ENCODE measurements at regions not wholly inside any gene's neighbourhood (a gene's known extent, or its start where the extent isn't known, plus 50 kb on each side); places are given as distances from the start of the nearest gene placed in this dataset.

DNA sequence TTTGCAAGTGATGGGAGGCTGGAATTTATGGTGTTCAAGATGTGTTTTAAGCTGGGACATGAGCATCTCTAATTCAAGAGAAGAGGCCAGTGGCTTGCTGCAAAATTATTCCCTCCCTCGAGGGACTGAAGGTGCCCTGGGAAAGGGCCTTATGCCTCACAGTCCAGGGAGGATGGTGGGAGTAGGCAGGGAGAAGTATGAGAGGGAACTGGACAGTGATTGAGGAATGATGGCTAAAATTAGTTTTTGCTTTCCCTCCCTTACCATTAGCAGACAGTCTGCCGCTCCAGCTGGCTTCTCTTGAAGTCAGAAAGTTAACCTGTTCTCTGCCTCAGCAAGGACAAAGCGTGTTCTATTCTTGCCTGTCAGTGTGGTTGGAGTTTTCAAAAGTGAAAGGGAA is 139.8 kb upstream of the SEMA6D start:
- H3K36me3 ChIP-seq (ENCODE audit: control insufficient read depth in 3 of 3, insufficient read depth in 3 of 3, low read length in 3 of 3) = no peaks in the 10 kb centered on the region
- no peak overlapping the region for H3K4me3 ChIP-seq (ENCODE audit: low read length in 3 of 3)
- H3K27ac ChIP-seq (ENCODE audit: low read depth, low read length) = no peak overlapping the region
- H3K27me3 ChIP-seq (ENCODE audit: control insufficient read depth in 3 of 3, insufficient read depth in 3 of 3, low read length in 3 of 3) = no peaks in the 10 kb centered on the region
- H3K9ac ChIP-seq (ENCODE audit: low read depth in 1 of 3, low read length in 3 of 3) = no peak overlapping the region
- H3K9me3 ChIP-seq (ENCODE audit: control insufficient read depth in 3 of 3, low read length in 3 of 3) = no peaks in the 10 kb centered on the region
- no peaks in the 10 kb centered on the region for H3K4me1 ChIP-seq (ENCODE audit: control insufficient read depth in 3 of 3, insufficient read depth in 3 of 3, low read length in 3 of 3)

- H3K9me3 ChIP-seq (ENCODE audit: control insufficient read depth in 3 of 3, low read length in 3 of 3) = no peaks in the 10 kb centered on the region
- H3K9ac ChIP-seq (ENCODE audit: low read depth in 1 of 3, low read length in 3 of 3) = no peak overlapping the region
- no peaks in the 10 kb centered on the region for H3K36me3 ChIP-seq (ENCODE audit: control insufficient read depth in 3 of 3, insufficient read depth in 3 of 3, low read length in 3 of 3)
Measured at GRCh38 chr15:47582233-47582632, 135.1 kb upstream of the SEMA6D start.

GRCh38 chr15:47584316-47584715 is 133.0 kb upstream of the SEMA6D start:
- Histone ChIP-seq H3K4me3 (ENCODE audit: low read length in 3 of 3) (no peak overlapping the region), H3K27ac (ENCODE audit: low read depth, low read length) (no peak overlapping the region), H3K4me1 (ENCODE audit: control insufficient read depth in 3 of 3, insufficient read depth in 3 of 3, low read length in 3 of 3) (no peaks in the 10 kb centered on the region), H3K9ac (ENCODE audit: low read depth in 1 of 3, low read length in 3 of 3) (no peak overlapping the region), H3K27me3 (ENCODE audit: control insufficient read depth in 3 of 3, insufficient read depth in 3 of 3, low read length in 3 of 3) (no peaks in the 10 kb centered on the region), H3K9me3 (ENCODE audit: control insufficient read depth in 3 of 3, low read length in 3 of 3) (no peaks in the 10 kb centered on the region), H3K36me3 (ENCODE audit: control insufficient read depth in 3 of 3, insufficient read depth in 3 of 3, low read length in 3 of 3) (no peaks in the 10 kb centered on the region)

More at GRCh38 chr15:47582233-47582632, 135.1 kb upstream of the SEMA6D start:
- Histone ChIP-seq H3K4me1 (ENCODE audit: control insufficient read depth in 3 of 3, insufficient read depth in 3 of 3, low read length in 3 of 3) (no peaks in the 10 kb centered on the region), H3K4me3 (ENCODE audit: low read length in 3 of 3) (no peak overlapping the region), H3K27me3 (ENCODE audit: control insufficient read depth in 3 of 3, insufficient read depth in 3 of 3, low read length in 3 of 3) (no peaks in the 10 kb centered on the region), H3K27ac (ENCODE audit: low read depth, low read length) (no peak overlapping the region)

- Histone ChIP-seq H3K9me3 (ENCODE audit: control insufficient read depth in 3 of 3, low read length in 3 of 3) (no peaks in the 10 kb centered on the region), H3K4me1 (ENCODE audit: control insufficient read depth in 3 of 3, insufficient read depth in 3 of 3, low read length in 3 of 3) (no peaks in the 10 kb centered on the region), H3K9ac (ENCODE audit: low read depth in 1 of 3, low read length in 3 of 3) (no peak overlapping the region), H3K27ac (ENCODE audit: low read depth, low read length) (no peak overlapping the region), H3K36me3 (ENCODE audit: control insufficient read depth in 3 of 3, insufficient read depth in 3 of 3, low read length in 3 of 3) (no peaks in the 10 kb centered on the region), H3K27me3 (ENCODE audit: control insufficient read depth in 3 of 3, insufficient read depth in 3 of 3, low read length in 3 of 3) (no peaks in the 10 kb centered on the region), H3K4me3 (ENCODE audit: low read length in 3 of 3) (no peak overlapping the region)
Measured at GRCh38 chr15:47586653-47587224, 130.6 kb upstream of the SEMA6D start.

DNA sequence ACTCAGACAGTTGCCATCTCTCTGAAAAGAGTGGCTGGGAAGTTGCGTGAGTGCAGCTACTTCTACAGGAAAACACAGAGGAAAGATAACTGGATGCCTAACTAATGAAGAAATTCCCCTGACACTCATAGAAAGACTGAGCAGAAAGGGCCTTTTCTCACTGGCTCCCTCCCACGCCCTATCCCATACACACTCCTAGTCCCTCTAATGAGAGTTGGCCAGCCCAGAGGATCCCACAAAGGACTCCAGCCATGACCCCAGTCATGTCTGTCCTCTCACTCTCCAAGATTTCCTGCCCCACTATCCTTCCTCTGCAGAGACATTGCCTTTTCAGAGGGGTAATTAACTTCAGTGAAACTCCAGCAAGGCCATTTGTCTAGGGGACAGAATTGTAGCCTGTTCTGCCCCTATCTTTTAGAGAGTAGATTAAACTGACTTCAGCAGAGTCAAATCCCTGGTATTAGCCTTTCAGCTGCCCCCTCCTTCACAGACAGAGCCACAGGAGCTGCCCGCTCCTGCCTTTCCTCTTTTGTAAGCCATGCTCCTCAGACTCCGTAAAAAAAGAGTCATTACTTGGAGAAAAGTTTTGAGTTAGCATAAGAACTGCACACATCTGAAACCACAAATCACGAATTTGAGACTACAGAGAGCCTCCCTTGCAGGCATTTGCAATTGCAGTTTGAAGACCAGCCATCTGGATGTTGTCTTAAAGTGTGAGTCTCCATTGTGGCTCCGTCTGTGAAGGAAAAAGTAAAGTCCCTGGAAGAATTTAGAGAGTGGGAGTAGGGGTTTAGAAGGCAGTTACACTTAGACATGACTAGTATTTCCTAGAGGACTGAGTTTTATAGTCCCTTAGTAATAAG is 129.1 kb upstream of the SEMA6D start:
- no peaks in the 10 kb centered on the region for H3K4me1 ChIP-seq (ENCODE audit: control insufficient read depth in 3 of 3, insufficient read depth in 3 of 3, low read length in 3 of 3)
- H3K36me3 ChIP-seq (ENCODE audit: control insufficient read depth in 3 of 3, insufficient read depth in 3 of 3, low read length in 3 of 3) = no peaks in the 10 kb centered on the region
- no peak overlapping the region for H3K27ac ChIP-seq (ENCODE audit: low read depth, low read length)
- H3K9me3 ChIP-seq (ENCODE audit: control insufficient read depth in 3 of 3, low read length in 3 of 3) = no peaks in the 10 kb centered on the region
- no peak overlapping the region for H3K9ac ChIP-seq (ENCODE audit: low read depth in 1 of 3, low read length in 3 of 3)
- H3K27me3 ChIP-seq (ENCODE audit: control insufficient read depth in 3 of 3, insufficient read depth in 3 of 3, low read length in 3 of 3) = no peaks in the 10 kb centered on the region
- H3K4me3 ChIP-seq (ENCODE audit: low read length in 3 of 3) = no peak overlapping the region

- Histone ChIP-seq H3K9ac (ENCODE audit: low read depth in 1 of 3, low read length in 3 of 3) (no peak overlapping the region), H3K27ac (ENCODE audit: low read depth, low read length) (no peak overlapping the region), H3K27me3 (ENCODE audit: control insufficient read depth in 3 of 3, insufficient read depth in 3 of 3, low read length in 3 of 3) (no peaks in the 10 kb centered on the region), H3K36me3 (ENCODE audit: control insufficient read depth in 3 of 3, insufficient read depth in 3 of 3, low read length in 3 of 3) (no peaks in the 10 kb centered on the region), H3K9me3 (ENCODE audit: control insufficient read depth in 3 of 3, low read length in 3 of 3) (no peaks in the 10 kb centered on the region), H3K4me1 (ENCODE audit: control insufficient read depth in 3 of 3, insufficient read depth in 3 of 3, low read length in 3 of 3) (no peaks in the 10 kb centered on the region), H3K4me3 (ENCODE audit: low read length in 3 of 3) (no peak overlapping the region)
Measured at GRCh38 chr15:47588958-47589357, 128.3 kb upstream of the SEMA6D start.

GRCh38 chr15:47598996-47599395 is 118.3 kb upstream of the SEMA6D start:
- H3K36me3 ChIP-seq (ENCODE audit: control insufficient read depth in 3 of 3, insufficient read depth in 3 of 3, low read length in 3 of 3) = no peaks in the 10 kb centered on the region
- no peak overlapping the region for H3K27ac ChIP-seq (ENCODE audit: low read depth, low read length)
- H3K4me3 ChIP-seq (ENCODE audit: low read length in 3 of 3) = no peak overlapping the region
- H3K9me3 ChIP-seq (ENCODE audit: control insufficient read depth in 3 of 3, low read length in 3 of 3) = peaks cover 0 to 2% (median 0%) of the 10 kb centered on the region in 3 donors
- no peaks in the 10 kb centered on the region for H3K4me1 ChIP-seq (ENCODE audit: control insufficient read depth in 3 of 3, insufficient read depth in 3 of 3, low read length in 3 of 3)
- peaks cover 0 to 2% (median 0%) of the 10 kb centered on the region in 3 donors for H3K27me3 ChIP-seq (ENCODE audit: control insufficient read depth in 3 of 3, insufficient read depth in 3 of 3, low read length in 3 of 3)
- H3K9ac ChIP-seq (ENCODE audit: low read depth in 1 of 3, low read length in 3 of 3) = no peak overlapping the region

DNA sequence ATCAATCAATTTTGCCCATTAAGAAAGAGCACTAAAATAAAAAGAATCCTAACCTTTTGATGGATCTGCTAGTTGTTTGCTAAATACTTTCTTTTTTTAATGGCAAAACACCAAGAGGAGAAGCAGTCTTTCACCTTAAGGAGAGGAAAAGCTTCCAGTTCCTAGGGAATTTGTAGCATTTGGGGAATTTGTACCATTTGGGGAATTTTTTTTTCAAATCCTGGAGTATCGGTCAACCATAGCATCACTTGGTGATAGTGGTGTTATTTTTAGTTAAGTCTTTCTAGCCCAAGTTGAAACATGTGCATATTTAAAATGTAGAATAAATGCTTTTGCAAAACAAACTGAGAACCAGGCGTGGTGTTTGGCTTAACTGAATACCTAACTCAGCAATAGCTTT is 117.5 kb upstream of the SEMA6D start:
- Histone ChIP-seq H3K9ac (ENCODE audit: low read depth in 1 of 3, low read length in 3 of 3) (no peak overlapping the region), H3K36me3 (ENCODE audit: control insufficient read depth in 3 of 3, insufficient read depth in 3 of 3, low read length in 3 of 3) (no peaks in the 10 kb centered on the region), H3K27ac (ENCODE audit: low read depth, low read length) (no peak overlapping the region), H3K4me3 (ENCODE audit: low read length in 3 of 3) (no peak overlapping the region), H3K9me3 (ENCODE audit: control insufficient read depth in 3 of 3, low read length in 3 of 3) (peaks cover 0 to under 1% (median 0%) of the 10 kb centered on the region in 3 donors), H3K4me1 (ENCODE audit: control insufficient read depth in 3 of 3, insufficient read depth in 3 of 3, low read length in 3 of 3) (no peaks in the 10 kb centered on the region), H3K27me3 (ENCODE audit: control insufficient read depth in 3 of 3, insufficient read depth in 3 of 3, low read length in 3 of 3) (no peaks in the 10 kb centered on the region)

DNA sequence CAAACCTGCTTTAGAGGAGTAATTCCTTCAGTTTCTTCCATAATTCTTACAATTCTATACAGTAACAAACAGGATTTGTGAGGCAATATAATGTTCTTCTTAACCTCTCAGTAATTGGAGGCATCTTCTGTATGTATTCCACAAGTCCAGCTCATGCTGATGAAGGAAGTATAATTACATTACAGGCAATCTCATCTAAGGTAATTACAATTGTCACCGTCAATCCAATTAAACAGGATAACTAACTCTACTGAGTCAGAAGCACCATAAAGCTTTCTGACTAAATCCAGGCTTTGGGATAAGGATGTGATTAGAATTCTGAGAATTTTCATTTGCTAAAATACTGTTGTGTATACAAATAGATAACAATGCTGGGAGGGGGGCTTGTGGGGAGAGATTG is 115.2 kb upstream of the SEMA6D start:
- Histone ChIP-seq H3K27me3 (ENCODE audit: control insufficient read depth in 3 of 3, insufficient read depth in 3 of 3, low read length in 3 of 3) (no peaks in the 10 kb centered on the region), H3K4me1 (ENCODE audit: control insufficient read depth in 3 of 3, insufficient read depth in 3 of 3, low read length in 3 of 3) (no peaks in the 10 kb centered on the region), H3K4me3 (ENCODE audit: low read length in 3 of 3) (no peak overlapping the region), H3K36me3 (ENCODE audit: control insufficient read depth in 3 of 3, insufficient read depth in 3 of 3, low read length in 3 of 3) (no peaks in the 10 kb centered on the region), H3K9me3 (ENCODE audit: control insufficient read depth in 3 of 3, low read length in 3 of 3) (no peaks in the 10 kb centered on the region), H3K9ac (ENCODE audit: low read depth in 1 of 3, low read length in 3 of 3) (no peak overlapping the region), H3K27ac (ENCODE audit: low read depth, low read length) (no peak overlapping the region)

DNA sequence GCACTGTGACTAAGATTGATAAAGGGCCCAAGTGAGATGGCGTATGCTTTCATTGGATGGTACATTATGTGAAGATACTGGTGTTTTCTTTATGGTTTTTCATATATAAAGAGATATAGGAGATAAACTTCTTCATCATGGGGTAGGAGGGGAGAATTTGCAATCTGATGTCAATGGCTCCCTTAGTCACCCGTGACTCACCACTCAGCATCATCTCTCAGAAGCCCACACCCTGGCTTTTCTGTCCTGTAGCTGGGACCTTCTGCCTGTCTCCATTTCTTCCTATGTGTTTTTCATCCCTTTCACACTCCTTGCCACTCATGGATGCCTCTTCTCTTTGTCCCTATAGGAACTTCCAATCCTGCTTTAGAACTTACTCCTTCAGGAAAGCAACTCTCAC is 114.3 kb upstream of the SEMA6D start:
- no peaks in the 10 kb centered on the region for H3K4me1 ChIP-seq (ENCODE audit: control insufficient read depth in 3 of 3, insufficient read depth in 3 of 3, low read length in 3 of 3)
- H3K4me3 ChIP-seq (ENCODE audit: low read length in 3 of 3) = no peak overlapping the region
- no peak overlapping the region for H3K9ac ChIP-seq (ENCODE audit: low read depth in 1 of 3, low read length in 3 of 3)
- no peaks in the 10 kb centered on the region for H3K36me3 ChIP-seq (ENCODE audit: control insufficient read depth in 3 of 3, insufficient read depth in 3 of 3, low read length in 3 of 3)
- H3K9me3 ChIP-seq (ENCODE audit: control insufficient read depth in 3 of 3, low read length in 3 of 3) = no peaks in the 10 kb centered on the region
- no peak overlapping the region for H3K27ac ChIP-seq (ENCODE audit: low read depth, low read length)
- H3K27me3 ChIP-seq (ENCODE audit: control insufficient read depth in 3 of 3, insufficient read depth in 3 of 3, low read length in 3 of 3) = no peaks in the 10 kb centered on the region
